ENCODE measurements at regions not wholly inside any gene's neighbourhood (a gene's known extent, or its start where the extent isn't known, plus 50 kb on each side); places are given as distances from the start of the nearest gene placed in this dataset.
"Not testable (repeated sequence)": the region's sequence is repeated elsewhere in the genome, so short reads cannot be mapped to it uniquely, and the experiment has no call there.

- no peak for DNase-seq (ENCODE audit: low spot score)
Measured at GRCh38 chr11:103585401-103585800, 451.0 kb upstream of the DDI1 start.

- DNase-seq (ENCODE audit: low spot score): no peak
Measured at GRCh38 chr11:103585911-103586310, 450.5 kb upstream of the DDI1 start.

GRCh38 chr11:103586756-103587155, 449.7 kb upstream of the DDI1 start:
- no peak for DNase-seq (ENCODE audit: low spot score)

GRCh38 chr11:103587901-103588788, 448.3 kb upstream of the DDI1 start:
- DNase-seq (ENCODE audit: low spot score): no peak

- DNase-seq (ENCODE audit: low spot score): no peak
Measured at GRCh38 chr11:103591554-103591953, 444.9 kb upstream of the DDI1 start.

GRCh38 chr11:103594283-103594682, 442.2 kb upstream of the DDI1 start:
- DNase-seq (ENCODE audit: low spot score): no peak

- DNase-seq (ENCODE audit: low spot score): no peak
Measured at GRCh38 chr11:103596315-103596714, 440.1 kb upstream of the DDI1 start.

GRCh38 chr11:103601225-103601846, 435.1 kb upstream of the DDI1 start:
- peak; percentile 32 for DNase-seq (ENCODE audit: low spot score)

- DNase-seq (ENCODE audit: low spot score): no peak
Measured at GRCh38 chr11:103602840-103603239, 433.6 kb upstream of the DDI1 start.

GRCh38 chr11:103604310-103604709, 432.1 kb upstream of the DDI1 start:
- no peak for DNase-seq (ENCODE audit: low spot score)

GRCh38 chr11:103608566-103608965, 427.9 kb upstream of the DDI1 start:
- DNase-seq (ENCODE audit: low spot score): peak; percentile 8

- peak; percentile 62 for DNase-seq (ENCODE audit: low spot score)
Measured at GRCh38 chr11:103609117-103610066, 427.0 kb upstream of the DDI1 start.

GRCh38 chr11:103610435-103610834, 426.0 kb upstream of the DDI1 start:
- no peak for DNase-seq (ENCODE audit: low spot score)

GRCh38 chr11:103611526-103612260, 424.7 kb upstream of the DDI1 start:
- not testable (repeated sequence) for DNase-seq (ENCODE audit: low spot score)

GRCh38 chr11:103612451-103612850, 424.0 kb upstream of the DDI1 start:
- DNase-seq (ENCODE audit: low spot score): not testable (repeated sequence)

- not testable (repeated sequence) for DNase-seq (ENCODE audit: low spot score)
Measured at GRCh38 chr11:103616586-103616985, 419.9 kb upstream of the DDI1 start.

GRCh38 chr11:103618528-103618927, 417.9 kb upstream of the DDI1 start:
- DNase-seq (ENCODE audit: low spot score): no peak

GRCh38 chr11:103619480-103619879, 417.0 kb upstream of the DDI1 start:
- DNase-seq (ENCODE audit: low spot score): no peak

GRCh38 chr11:103619938-103620337, 416.5 kb upstream of the DDI1 start:
- DNase-seq (ENCODE audit: low spot score): no peak

GRCh38 chr11:103622296-103622695, 414.1 kb upstream of the DDI1 start:
- no peak for DNase-seq (ENCODE audit: low spot score)

GRCh38 chr11:103623933-103624332, 412.5 kb upstream of the DDI1 start:
- no peak for DNase-seq (ENCODE audit: low spot score)
